ENCODE measurements at regions not wholly inside any gene's neighbourhood (a gene's known extent, or its start where the extent isn't known, plus 50 kb on each side); places are given as distances from the start of the nearest gene placed in this dataset.
"Not testable (repeated sequence)": the region's sequence is repeated elsewhere in the genome, so short reads cannot be mapped to it uniquely, and the experiment has no call there.

- DNase-seq (ENCODE audit: low spot score): no peak
Observed at GRCh38 chr4:112005027-112005426, 140.2 kb upstream of the FAM241A start.

DNA sequence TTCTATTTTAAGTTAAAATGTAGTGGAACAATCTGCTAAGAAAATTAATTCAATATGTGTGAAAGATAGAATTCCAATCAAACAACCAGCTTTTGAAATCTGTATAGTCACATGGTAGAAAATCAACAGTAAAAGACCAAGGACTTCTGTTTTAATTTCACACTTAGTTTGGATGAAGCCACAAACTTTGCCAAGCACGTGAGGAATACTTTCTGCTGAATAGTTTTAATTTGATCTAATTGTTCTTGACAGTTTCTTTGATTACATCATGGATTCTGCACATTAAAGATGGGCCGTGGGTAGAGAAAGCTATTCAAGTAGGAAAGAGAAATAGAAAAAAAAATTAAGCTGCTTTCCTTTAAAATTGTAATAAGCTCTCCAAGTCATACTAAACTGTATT, 137.9 kb upstream of the FAM241A start:
- no peak for DNase-seq (ENCODE audit: low spot score)

DNA sequence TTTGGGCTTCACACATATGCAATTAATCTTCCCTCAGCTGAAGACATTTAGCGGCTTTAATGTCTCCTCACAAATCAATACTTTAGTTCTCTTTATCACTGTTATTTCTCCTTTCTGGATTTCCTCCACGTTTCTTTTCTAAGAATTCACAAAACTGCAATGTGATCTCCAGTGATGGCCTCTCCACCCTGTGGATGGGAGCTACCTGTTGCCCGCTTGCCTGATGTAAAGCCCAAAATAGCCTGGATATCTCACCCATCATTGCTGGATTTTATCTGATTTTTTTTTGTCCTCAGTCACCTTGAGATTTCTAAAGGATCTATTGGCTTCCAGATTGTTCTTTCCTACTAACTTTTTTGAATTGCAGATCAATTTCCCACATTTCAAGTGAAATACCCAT, 129.3 kb upstream of the FAM241A start:
- DNase-seq (ENCODE audit: low spot score): no peak

DNA sequence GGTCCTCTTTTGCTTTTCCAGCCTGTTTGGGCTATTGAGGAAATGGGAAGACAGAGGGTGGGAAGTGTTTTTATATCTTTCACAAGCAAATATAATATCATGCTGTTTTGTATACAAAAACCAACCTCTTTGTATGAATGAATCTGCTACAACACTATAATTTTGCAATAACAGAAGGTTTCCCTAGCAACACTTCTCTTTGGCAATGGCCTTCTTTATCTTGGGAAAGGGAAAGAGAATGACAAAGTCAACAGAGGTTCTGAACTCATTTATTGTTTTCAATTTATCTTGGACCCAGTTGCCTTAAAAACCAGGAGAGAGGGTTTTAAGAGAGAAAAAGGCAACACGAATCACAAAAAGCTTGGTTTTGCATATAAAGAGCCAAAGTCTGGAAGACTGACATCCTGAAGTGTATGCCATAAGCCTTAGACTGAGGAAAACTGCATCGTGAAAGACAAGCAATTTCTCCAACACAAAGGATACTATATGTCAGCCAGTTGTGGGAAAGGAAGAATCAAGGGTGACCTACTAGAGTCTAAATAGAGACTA, 121.8 kb upstream of the FAM241A start:
- no peak for DNase-seq (ENCODE audit: low spot score)

GRCh38 chr4:112026058-112026457, 119.2 kb upstream of the FAM241A start:
- no peak for DNase-seq (ENCODE audit: low spot score)

DNA sequence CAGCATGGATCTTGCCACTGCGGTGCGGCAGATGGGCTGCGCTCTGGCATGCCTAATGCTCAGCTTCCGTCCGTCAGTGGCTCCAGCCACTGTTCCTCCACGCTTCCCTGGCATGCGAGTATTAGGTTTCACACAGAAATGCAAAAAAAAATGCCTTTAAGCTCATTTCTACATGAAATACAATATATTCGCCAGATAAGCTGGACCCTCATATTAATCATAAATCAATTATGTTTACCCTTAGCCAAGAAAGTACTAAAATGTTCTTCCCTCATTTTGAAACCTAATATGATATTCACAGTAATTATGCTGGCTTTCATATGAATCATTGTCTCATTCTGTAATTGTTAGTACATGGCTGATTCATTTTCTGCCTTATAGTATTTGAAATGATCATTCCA, 115.5 kb upstream of the FAM241A start:
- DNase-seq (ENCODE audit: low spot score): no peak

DNA sequence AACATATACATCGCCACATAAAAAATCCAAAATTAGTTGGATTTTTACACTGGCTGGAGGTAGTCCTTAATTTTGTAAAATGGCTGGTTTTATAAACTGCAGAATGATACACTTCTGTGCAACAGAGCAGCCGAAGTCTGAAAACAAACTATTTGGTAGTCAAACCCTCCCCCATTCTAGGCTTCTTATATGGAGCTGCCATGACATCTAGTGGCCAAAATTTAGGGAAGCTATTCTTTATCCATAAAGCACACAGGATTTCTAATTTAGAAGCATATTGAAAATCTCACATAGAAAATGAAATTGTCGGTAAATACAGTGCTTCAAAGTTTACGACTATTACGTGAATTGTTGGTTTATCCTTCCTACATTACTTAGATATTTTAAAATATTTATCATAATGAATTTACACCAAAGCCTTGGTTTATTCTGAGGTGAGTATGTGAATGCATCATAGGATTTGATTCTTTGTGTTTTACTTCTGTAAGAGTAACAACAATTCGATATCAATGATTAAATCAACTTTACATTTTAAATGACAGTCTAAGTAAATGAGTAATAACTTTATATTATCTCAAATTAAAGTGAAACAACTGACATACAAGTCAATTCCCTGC, 113.4 kb upstream of the FAM241A start:
- DNase-seq (ENCODE audit: low spot score): no peak

DNA sequence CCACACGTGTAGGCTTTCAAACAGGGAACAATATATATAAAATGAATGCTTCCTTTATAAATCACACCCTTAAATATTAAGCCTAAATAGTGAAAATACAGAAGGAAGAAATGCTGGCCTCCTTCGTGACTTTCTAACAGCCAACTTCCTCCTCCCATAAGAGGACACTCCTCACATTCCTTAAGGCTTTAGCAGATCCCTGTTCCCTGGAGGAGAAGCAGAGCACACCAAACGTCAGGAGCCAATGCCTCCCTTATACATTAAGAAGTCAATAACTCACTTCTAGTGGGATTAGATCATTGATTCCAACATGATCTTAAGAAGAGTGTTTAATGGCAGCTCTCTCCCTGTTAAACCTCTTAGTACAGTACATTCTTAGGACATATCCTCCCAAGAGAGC, 108.4 kb upstream of the FAM241A start:
- DNase-seq (ENCODE audit: low spot score): no peak

DNA sequence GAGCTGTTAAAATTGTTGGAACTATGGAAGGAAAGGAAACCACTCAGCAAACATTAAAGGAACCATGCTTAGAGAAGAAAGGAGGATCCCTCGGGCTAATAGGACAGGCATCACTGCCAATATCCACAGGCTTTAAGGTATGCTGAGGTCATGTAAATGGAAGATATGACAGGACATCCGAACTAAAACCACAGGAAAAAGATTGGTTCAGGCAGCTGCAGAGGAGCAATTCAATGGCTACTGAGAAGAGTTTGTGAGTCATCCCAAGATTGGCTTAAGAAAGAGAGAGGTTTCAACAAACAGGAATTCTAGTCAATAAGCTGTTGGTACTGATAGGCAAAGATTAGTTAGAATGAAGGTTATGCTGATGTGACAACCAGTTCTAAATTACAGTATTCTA, 106.4 kb upstream of the FAM241A start:
- DNase-seq (ENCODE audit: low spot score): no peak

DNA sequence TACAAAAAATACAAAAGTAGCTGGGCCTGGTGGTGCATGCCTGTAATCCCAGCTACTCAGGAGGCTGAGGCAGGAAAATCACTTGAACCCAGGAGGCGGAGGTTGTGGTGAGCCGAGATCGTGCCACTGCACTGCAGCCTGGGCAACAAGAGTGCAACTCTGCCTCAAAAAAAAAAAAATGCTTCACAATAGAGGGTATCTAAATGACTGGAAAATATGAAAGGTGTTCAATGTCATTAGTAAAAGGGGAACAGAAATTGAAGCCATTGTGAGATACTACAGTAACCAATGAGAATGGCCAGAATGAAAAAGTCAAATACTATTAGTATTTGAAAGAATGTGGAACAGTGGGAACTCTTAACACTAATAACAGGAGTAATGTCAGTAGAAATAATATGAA, 96.1 kb upstream of the FAM241A start:
- DNase-seq (ENCODE audit: low spot score): not testable (repeated sequence)

DNA sequence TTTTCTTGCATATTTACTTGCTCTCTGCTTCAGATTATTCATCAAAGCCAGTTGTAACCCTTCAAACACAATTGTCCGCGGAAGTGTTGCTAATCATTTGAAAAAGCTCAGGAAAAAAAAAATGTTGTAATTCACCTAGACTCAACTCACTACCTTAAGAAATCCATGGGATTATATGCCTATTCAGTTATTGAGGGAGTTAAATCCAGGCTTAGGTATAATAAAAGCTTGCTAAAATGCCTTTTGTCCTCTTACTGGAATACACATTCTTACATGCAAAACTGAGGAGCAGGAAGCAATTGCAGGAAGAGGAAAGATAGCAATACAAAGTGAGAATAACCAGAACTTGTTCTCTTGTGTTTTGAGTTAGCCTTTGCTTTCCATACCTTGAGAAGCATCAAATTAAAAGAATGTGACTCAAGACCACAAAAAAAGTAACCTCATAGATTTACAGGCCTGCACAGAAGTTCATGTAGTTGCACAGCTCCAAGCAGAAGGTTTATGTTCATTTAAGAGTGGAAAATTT, 91.4 kb upstream of the FAM241A start:
- no peak for DNase-seq (ENCODE audit: low spot score)

DNA sequence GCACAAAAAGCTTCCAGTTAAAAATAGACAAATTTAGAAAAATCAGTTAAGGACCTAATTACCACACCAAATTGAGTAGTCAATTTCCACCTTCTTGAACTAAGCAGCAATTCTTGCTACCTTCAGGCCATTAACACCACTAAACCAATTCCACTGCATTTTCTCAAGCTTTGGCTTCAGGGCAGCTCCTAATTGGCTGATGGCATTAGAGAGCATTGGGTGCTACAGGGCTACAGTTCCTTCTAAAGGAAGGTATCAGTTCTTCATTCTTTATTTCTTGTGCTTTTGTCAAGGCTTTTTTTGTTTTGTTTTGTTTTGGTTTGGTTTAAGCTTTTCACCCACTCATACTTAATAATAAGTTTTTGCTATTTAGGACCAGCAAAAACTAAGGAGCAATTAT, 90.2 kb upstream of the FAM241A start:
- DNase-seq (ENCODE audit: low spot score): no peak

DNA sequence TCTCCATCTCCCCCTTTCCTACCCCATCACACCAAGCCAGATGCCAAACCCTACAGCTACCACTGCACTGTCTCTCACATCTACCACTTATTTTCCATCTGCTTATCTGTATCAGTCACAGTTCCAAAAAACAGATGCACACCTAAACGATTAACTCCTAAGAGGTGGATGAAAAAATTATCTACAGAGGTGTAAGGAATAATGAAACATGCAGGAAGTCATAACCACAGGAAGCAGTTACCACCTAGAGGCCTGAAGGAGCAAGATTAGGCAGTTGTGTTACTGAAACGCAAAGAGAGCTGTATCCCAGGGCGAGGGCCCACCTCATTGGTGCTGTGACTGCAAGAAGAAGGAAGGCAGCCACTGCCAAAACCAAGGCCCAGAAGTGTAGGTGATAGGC, 87.8 kb upstream of the FAM241A start:
- no peak for DNase-seq (ENCODE audit: low spot score)

DNA sequence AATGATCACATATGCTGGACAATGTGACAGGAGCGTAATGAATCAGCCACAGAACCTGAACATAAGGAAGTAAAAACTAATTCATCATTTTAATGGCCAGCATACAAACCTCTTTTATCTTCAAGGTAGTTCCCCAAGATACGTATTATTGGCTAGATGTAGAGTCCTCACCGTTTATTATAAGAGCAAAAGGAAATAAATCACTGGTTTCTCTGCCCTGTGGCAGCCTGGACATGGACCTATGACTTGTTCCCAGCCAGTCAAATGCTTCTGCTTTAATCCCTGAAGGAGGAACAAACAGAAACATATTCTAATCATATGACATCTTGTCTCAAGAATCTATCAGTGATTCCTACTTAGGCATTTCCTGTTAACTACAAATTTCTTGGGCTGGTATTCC, 86.8 kb upstream of the FAM241A start:
- no peak for DNase-seq (ENCODE audit: low spot score)

DNA sequence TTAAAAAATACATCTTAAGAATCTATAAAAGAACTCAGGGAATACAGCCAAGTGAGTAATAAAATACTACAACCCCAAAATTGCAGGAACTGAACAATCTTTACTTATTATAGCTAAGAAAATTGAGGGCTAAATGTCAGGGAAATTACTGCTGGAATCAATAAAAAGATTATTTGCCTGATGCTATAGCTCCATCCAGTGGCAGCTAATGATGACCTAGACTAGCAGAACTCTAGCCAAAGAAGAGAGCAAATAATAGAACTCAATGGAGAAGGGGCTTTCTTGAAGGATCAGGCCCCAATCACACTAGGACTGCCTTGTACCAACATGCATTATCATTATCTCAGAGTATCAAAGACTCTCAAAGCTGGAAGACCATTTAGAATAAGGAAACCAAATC, 85.0 kb upstream of the FAM241A start:
- no peak for DNase-seq (ENCODE audit: low spot score)

DNA sequence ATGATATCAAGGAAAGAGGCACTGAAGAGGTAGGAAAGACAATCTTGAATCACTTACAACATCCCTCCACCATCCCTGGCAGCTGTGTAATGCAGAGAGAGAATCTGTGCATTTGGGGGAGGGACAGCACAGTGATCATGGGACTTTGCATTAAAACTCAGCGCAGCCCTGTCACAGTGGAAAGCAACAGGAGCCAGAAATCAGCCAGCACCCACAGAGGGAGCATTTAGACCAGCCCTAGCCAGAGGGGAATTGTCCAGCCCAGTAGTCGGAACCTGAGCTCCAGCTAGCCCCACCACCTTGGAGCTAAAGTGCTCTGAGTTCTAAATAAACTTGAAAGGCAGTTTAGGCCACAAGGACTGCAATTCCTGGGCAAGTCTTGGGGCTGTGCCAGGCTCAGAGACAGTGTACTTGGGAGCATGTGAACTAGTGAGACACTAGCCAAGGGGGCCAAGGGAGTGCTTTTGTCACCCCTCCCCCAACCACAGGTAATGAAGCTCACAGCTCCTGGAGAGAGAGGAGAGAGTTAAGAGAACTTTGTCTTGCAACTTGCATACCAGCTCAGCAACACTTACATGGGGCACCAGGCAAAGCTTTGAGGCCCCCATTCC, 83.9 kb upstream of the FAM241A start:
- DNase-seq (ENCODE audit: low spot score): no peak

- no peak for DNase-seq (ENCODE audit: low spot score)
Observed at GRCh38 chr4:112063260-112063659, 82.0 kb upstream of the FAM241A start.

- DNase-seq (ENCODE audit: low spot score): no peak
Observed at GRCh38 chr4:112069110-112069509, 76.1 kb upstream of the FAM241A start.

DNA sequence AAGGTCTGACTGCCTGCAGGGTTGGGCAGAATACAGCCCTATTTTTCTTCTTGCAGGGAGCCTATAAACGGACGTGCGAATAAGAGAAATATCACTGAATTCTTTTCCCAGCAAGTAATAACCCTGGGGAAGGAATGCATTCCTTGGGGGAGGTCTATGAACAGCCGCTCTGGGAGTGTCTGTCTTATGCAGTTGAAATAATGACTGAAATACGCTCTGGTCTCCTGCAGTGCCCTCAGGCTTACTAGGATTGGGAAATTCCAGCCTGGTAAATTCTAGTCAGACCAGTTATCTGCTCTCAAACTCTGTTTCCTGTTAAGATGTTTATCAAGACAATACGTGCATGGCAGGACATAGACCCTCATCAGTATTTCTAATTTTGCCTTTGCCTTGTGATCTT, 72.1 kb upstream of the FAM241A start:
- no peak for DNase-seq (ENCODE audit: low spot score)

- DNase-seq (ENCODE audit: low spot score): peak; percentile 52
Observed at GRCh38 chr4:112075129-112075753, 70.0 kb upstream of the FAM241A start.

DNA sequence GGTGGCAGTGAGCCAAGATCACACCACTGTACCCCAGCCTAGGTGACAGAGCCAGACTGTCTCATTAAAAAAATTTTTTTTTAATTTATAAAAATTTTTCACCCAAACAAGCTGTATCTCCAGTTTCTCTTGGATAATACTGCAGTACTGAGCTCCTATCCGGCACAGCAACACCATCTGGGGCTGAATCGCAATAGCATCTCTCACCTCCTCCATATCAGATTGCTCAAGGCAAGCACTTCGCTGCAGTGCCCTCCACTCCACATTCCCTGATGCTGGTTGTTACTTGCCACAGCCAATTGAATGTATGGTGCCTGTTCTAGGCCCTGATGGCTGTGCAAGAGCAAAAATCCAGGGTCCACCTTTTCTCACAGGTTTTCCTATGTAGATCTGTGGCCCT, 69.3 kb upstream of the FAM241A start:
- DNase-seq (ENCODE audit: low spot score): no peak

DNA sequence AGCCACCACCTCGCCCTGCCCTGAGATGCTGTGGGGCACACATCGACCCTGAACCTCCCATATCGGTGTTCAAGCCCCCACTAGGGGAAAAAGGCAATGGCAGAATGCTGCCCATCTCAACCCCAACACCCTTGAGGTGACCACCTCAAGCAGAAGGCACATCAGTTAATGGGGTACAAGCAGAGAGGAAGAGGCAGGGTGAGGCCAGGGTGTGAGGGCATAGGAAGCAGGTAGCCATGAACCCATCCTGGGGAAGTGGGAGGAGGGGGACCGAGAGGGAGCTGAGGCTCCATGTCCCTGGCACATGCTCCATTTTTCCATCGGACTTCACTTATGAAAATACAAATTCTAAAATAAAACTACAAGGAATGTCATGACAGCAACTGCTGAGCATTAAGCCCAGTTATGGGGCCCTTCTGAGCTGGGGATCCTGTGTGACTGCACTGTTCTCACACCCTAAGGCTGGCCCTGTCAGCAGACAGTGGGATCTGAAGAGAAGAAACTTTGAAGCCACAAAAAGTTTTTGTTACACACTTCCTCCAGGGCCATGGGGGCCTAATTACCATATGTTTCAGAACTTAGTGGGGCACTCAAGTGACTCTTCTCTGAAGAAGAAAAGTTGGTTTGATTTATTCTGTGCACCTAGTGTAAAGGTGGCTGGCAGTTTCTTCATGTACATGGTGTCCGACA, 68.2 kb upstream of the FAM241A start:
- no peak for DNase-seq (ENCODE audit: low spot score)

DNA sequence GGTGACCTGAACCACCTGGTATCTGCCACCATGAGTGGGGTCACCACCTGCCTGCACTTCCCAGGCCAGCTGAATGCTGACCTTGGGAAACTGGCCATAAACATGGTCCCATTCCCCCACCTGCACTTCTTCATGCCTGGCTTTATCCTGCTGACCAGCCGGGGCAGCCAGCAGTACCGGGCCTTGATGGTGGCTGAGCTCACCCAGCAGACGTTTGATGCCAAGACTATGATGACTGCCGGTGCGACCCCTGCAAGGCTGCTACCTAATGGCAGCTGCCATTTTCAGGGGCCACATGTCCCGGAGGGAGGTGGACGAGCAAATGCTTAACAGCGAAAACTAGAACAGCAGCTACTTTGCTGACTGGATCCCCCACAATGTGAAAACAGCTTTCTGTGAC, 67.5 kb upstream of the FAM241A start:
- DNase-seq (ENCODE audit: low spot score): no peak

Data from CD4-positive, alpha-beta T cell treated with Interleukin-2 at 100 ng/mL for 4 hours (primary cell).